ENCODE measurements at regions not wholly inside any gene's neighbourhood (a gene's known extent, or its start where the extent isn't known, plus 50 kb on each side); places are given as distances from the start of the nearest gene placed in this dataset.

- no peak overlapping the region for H3K4me3 ChIP-seq (ENCODE audit: low read depth, low read length)
- H3K27me3 ChIP-seq (ENCODE audit: insufficient read depth, low read depth, severe bottlenecking), result no peaks in the 10 kb centered on the region
- no peaks in the 10 kb centered on the region for H3K36me3 ChIP-seq
- no peaks in the 10 kb centered on the region for H3K9me3 ChIP-seq (ENCODE audit: severe bottlenecking)
- H3K27ac ChIP-seq, result no peak overlapping the region
- no peak for DNase-seq
- TF ChIP-seq CTCF (IDR thresholded peaks at IDR 0.05; ENCODE audit: low read depth, low read length), result no peak
These were observed 53.7 kb upstream of the WSB1 start for GRCh38 chr17:27240086-27240801.

- no peaks in the 10 kb centered on the region for H3K27me3 ChIP-seq (ENCODE audit: insufficient read depth, low read depth, severe bottlenecking)
- no peak overlapping the region for H3K27ac ChIP-seq
- H3K36me3 ChIP-seq, result no peaks in the 10 kb centered on the region
- DNase-seq, result no peak
- no peak overlapping the region for H3K4me3 ChIP-seq (ENCODE audit: low read depth, low read length)
- no peak for TF ChIP-seq CTCF (IDR thresholded peaks at IDR 0.05; ENCODE audit: low read depth, low read length)
- H3K9me3 ChIP-seq (ENCODE audit: severe bottlenecking), result no peaks in the 10 kb centered on the region
These were observed 53.1 kb upstream of the WSB1 start for GRCh38 chr17:27240802-27241155.

GRCh38 chr17:27241346-27241946, 52.5 kb upstream of the WSB1 start:
- H3K36me3 ChIP-seq, result no peaks in the 10 kb centered on the region
- no peaks in the 10 kb centered on the region for H3K9me3 ChIP-seq (ENCODE audit: severe bottlenecking)
- no peak for DNase-seq
- H3K27me3 ChIP-seq (ENCODE audit: insufficient read depth, low read depth, severe bottlenecking), result no peaks in the 10 kb centered on the region
- no peak for TF ChIP-seq CTCF (IDR thresholded peaks at IDR 0.05; ENCODE audit: low read depth, low read length)
- H3K27ac ChIP-seq, result no peak overlapping the region
- H3K4me3 ChIP-seq (ENCODE audit: low read depth, low read length), result no peak overlapping the region

GRCh38 chr17:27242951-27243350, 51.0 kb upstream of the WSB1 start:
- Histone ChIP-seq H3K27ac (no peak overlapping the region), H3K4me3 (ENCODE audit: low read depth, low read length) (no peak overlapping the region), H3K9me3 (ENCODE audit: severe bottlenecking) (no peaks in the 10 kb centered on the region), H3K36me3 (no peaks in the 10 kb centered on the region), H3K27me3 (ENCODE audit: insufficient read depth, low read depth, severe bottlenecking) (no peaks in the 10 kb centered on the region)
- TF ChIP-seq CTCF (IDR thresholded peaks at IDR 0.05; ENCODE audit: low read depth, low read length), result no peak
- DNase-seq, result no peak

GRCh38 chr17:27244011-27244410, 49.9 kb upstream of the WSB1 start:
- Histone ChIP-seq H3K9me3 (ENCODE audit: severe bottlenecking) (no peaks in the 10 kb centered on the region), H3K36me3 (no peaks in the 10 kb centered on the region), H3K27me3 (ENCODE audit: insufficient read depth, low read depth, severe bottlenecking) (no peaks in the 10 kb centered on the region), H3K4me3 (ENCODE audit: low read depth, low read length) (no peak overlapping the region), H3K27ac (no peak overlapping the region)
- TF ChIP-seq CTCF (IDR thresholded peaks at IDR 0.05; ENCODE audit: low read depth, low read length), result no peak
- no peak for DNase-seq

Data from WERI-Rb-1 (cell line).